GM18502 (cell line): ENCODE measurements at regions not wholly inside any gene's neighbourhood (a gene's known extent, or its start where the extent isn't known, plus 50 kb on each side); places are given as distances from the start of the nearest gene placed in this dataset.

Source experiments
- ATAC-seq: cut with Tn5 transposase; IDR thresholded peaks from one replicate; pipeline ENCODE4 v1.9.1; 2021; ENCODE audit warnings: mild to moderate bottlenecking; ENCODE audit not compliant: unreplicated experiment, poor library complexity

GRCh38 chr2:204293884-204294747 is 251.2 kb upstream of the PARD3B start:
- ATAC-seq, result no peak

GRCh38 chr2:204298404-204298803 is 246.9 kb upstream of the PARD3B start:
- ATAC-seq, result no peak

GRCh38 chr2:204299766-204300165 is 245.5 kb upstream of the PARD3B start:
- ATAC-seq, result no peak

- no peak for ATAC-seq
Measured at GRCh38 chr2:204306667-204307066, 238.6 kb upstream of the PARD3B start.

GRCh38 chr2:204312105-204312504 is 233.2 kb upstream of the PARD3B start:
- ATAC-seq, result no peak

GRCh38 chr2:204313256-204313655 is 232.0 kb upstream of the PARD3B start:
- no peak for ATAC-seq

GRCh38 chr2:204315236-204315662 is 230.0 kb upstream of the PARD3B start:
- ATAC-seq, result no peak

GRCh38 chr2:204317640-204318039 is 227.6 kb upstream of the PARD3B start:
- ATAC-seq, result no peak

- no peak for ATAC-seq
Measured at GRCh38 chr2:204321027-204321800, 224.1 kb upstream of the PARD3B start.

- ATAC-seq, result no peak
Measured at GRCh38 chr2:204321910-204322751, 223.1 kb upstream of the PARD3B start.

GRCh38 chr2:204325468-204325867 is 219.8 kb upstream of the PARD3B start:
- ATAC-seq, result peak; percentile 88

GRCh38 chr2:204328373-204328772 is 216.9 kb upstream of the PARD3B start:
- ATAC-seq, result no peak

- no peak for ATAC-seq
Measured at GRCh38 chr2:204329016-204329415, 216.3 kb upstream of the PARD3B start.

- ATAC-seq, result no peak
Measured at GRCh38 chr2:204329532-204329931, 215.7 kb upstream of the PARD3B start.

- ATAC-seq, result no peak
Measured at GRCh38 chr2:204331180-204331579, 214.1 kb upstream of the PARD3B start.

- no peak for ATAC-seq
Measured at GRCh38 chr2:204331988-204332387, 213.3 kb upstream of the PARD3B start.

GRCh38 chr2:204332706-204333105 is 212.6 kb upstream of the PARD3B start:
- no peak for ATAC-seq

GRCh38 chr2:204333861-204334260 is 211.4 kb upstream of the PARD3B start:
- no peak for ATAC-seq

- ATAC-seq, result no peak
Measured at GRCh38 chr2:204335451-204336058, 209.7 kb upstream of the PARD3B start.

GRCh38 chr2:204336153-204336744 is 209.0 kb upstream of the PARD3B start:
- ATAC-seq, result no peak
